ENCODE measurements at regions not wholly inside any gene's neighbourhood (a gene's known extent, or its start where the extent isn't known, plus 50 kb on each side); places are given as distances from the start of the nearest gene placed in this dataset.

DNA sequence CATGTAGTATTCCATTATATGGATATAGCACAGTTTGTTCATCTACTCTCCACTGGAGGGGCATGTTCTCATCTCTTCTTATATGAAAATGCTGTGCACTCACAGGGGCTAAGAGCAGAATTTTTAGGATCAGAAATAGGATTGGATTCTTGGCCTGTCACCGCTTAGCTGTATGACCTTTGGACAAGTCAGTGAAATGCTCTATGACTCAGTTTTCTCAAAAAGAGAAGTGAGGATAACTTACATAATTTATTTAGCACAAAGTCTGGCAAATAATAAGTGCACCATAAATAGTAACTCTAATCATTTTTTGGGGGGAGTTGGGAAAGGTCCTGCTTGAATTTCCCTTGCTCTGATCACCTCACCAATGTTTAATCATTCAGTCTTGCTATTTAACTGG lies 103.7 kb upstream of the LRIG1 start:
- Histone ChIP-seq H3K4me3 (replicated peaks; ENCODE audit: low read depth, low read length) (no peak overlapping the region), H3K27me3 (replicated peaks; ENCODE audit: control insufficient read depth, insufficient read depth, low read length) (no peaks in the 10 kb centered on the region), H3K36me3 (ENCODE audit: control insufficient read depth, insufficient read depth, low read length) (no peaks in the 10 kb centered on the region)
- DNase-seq (ENCODE audit: extremely low read depth, insufficient read length): no peak
- no peak for TF ChIP-seq CTCF (IDR thresholded peaks at IDR 0.05; ENCODE audit: insufficient read depth, low read length, poor library complexity, severe bottlenecking)

- no peak for DNase-seq (ENCODE audit: extremely low read depth, insufficient read length)
- no peak overlapping the region for H3K4me3 ChIP-seq (replicated peaks; ENCODE audit: low read depth, low read length)
- no peaks in the 10 kb centered on the region for H3K36me3 ChIP-seq (ENCODE audit: control insufficient read depth, insufficient read depth, low read length)
- no peaks in the 10 kb centered on the region for H3K27me3 ChIP-seq (replicated peaks; ENCODE audit: control insufficient read depth, insufficient read depth, low read length)
- no peak for TF ChIP-seq CTCF (IDR thresholded peaks at IDR 0.05; ENCODE audit: insufficient read depth, low read length, poor library complexity, severe bottlenecking)
Observed at GRCh38 chr3:66606126-66606525, 105.3 kb upstream of the LRIG1 start.

- H3K4me3 ChIP-seq (replicated peaks; ENCODE audit: low read depth, low read length): no peak overlapping the region
- DNase-seq (ENCODE audit: extremely low read depth, insufficient read length): no peak
- H3K27me3 ChIP-seq (replicated peaks; ENCODE audit: control insufficient read depth, insufficient read depth, low read length): no peaks in the 10 kb centered on the region
Observed at GRCh38 chr3:66606868-66607267, 106.0 kb upstream of the LRIG1 start.

GRCh38 chr3:66609660-66610561 lies 109.1 kb upstream of the LRIG1 start:
- no peak for TF ChIP-seq CTCF (IDR thresholded peaks at IDR 0.05; ENCODE audit: insufficient read depth, low read length, poor library complexity, severe bottlenecking)
- DNase-seq (ENCODE audit: extremely low read depth, insufficient read length): no peak
- H3K36me3 ChIP-seq (ENCODE audit: control insufficient read depth, insufficient read depth, low read length): no peaks in the 10 kb centered on the region
- no peak overlapping the region for H3K4me3 ChIP-seq (replicated peaks; ENCODE audit: low read depth, low read length)
- no peaks in the 10 kb centered on the region for H3K27me3 ChIP-seq (replicated peaks; ENCODE audit: control insufficient read depth, insufficient read depth, low read length)

More at GRCh38 chr3:66606868-66607267, 106.0 kb upstream of the LRIG1 start:
- TF ChIP-seq CTCF (IDR thresholded peaks at IDR 0.05; ENCODE audit: insufficient read depth, low read length, poor library complexity, severe bottlenecking): no peak
- H3K36me3 ChIP-seq (ENCODE audit: control insufficient read depth, insufficient read depth, low read length): no peaks in the 10 kb centered on the region

GRCh38 chr3:66610562-66610909 lies 109.7 kb upstream of the LRIG1 start:
- H3K4me3 ChIP-seq (replicated peaks; ENCODE audit: low read depth, low read length): no peak overlapping the region
- no peak for DNase-seq (ENCODE audit: extremely low read depth, insufficient read length)
- no peaks in the 10 kb centered on the region for H3K36me3 ChIP-seq (ENCODE audit: control insufficient read depth, insufficient read depth, low read length)
- TF ChIP-seq CTCF (IDR thresholded peaks at IDR 0.05; ENCODE audit: insufficient read depth, low read length, poor library complexity, severe bottlenecking): no peak
- H3K27me3 ChIP-seq (replicated peaks; ENCODE audit: control insufficient read depth, insufficient read depth, low read length): no peaks in the 10 kb centered on the region

Data from GM06990 (cell line).